Prostate gland (tissue), 2 donors: ENCODE measurements at regions not wholly inside any gene's neighbourhood (a gene's known extent, or its start where the extent isn't known, plus 50 kb on each side); places are given as distances from the start of the nearest gene placed in this dataset.
"Not testable (repeated sequence)": the region's sequence is repeated elsewhere in the genome, so short reads cannot be mapped to it uniquely, and the experiment has no call there.

Source experiments
- DNase-seq: peaks from one replicate; pipeline ENCODE4 v3.0.0-alpha.2; 2019; ENCODE audit warnings: low spot score
- H3K27ac ChIP-seq, 2 donors: fragments of 200-600 bp; sonication (generic); 2 replicates each; pipeline ENCODE4 v1.5.1; 2017 to 2019
- H3K27me3 ChIP-seq: fragments of 200-600 bp; sonication (generic); replicated peaks from 2 replicates; pipeline ENCODE4 v1.5.1; 2019; ENCODE audit not compliant: insufficient read depth
- H3K36me3 ChIP-seq, 2 donors: fragments of 200-600 bp; sonication (generic); 1 replicate in 1 of 2; 2 replicates in 1 of 2; pipeline versions ENCODE4 v1.5.1 to v1.8.1; 2017 to 2019
- H3K4me1 ChIP-seq: fragments of 200-600 bp; sonication (generic); replicated peaks from 2 replicates; pipeline ENCODE4 v1.5.1; 2019
- H3K4me3 ChIP-seq, 2 donors: fragments of 200-600 bp; sonication (generic); 2 replicates each; pipeline ENCODE4 v1.5.1; 2017 to 2019
- H3K9me3 ChIP-seq: fragments of 200-600 bp; sonication (generic); 2 replicates; pipeline ENCODE4 v1.5.1; 2017
- POLR2A ChIP-seq: fragments of 450-650 bp; IDR thresholded peaks from one replicate; pipeline ENCODE4 v1.6.1; 2016; ENCODE audit warnings: antibody characterized with exemption, mild to moderate bottlenecking
- POLR2AphosphoS5 ChIP-seq: sonication (generic); formaldehyde crosslinking; IDR thresholded peaks from one replicate; pipeline ENCODE4 v1.6.1; 2017; ENCODE audit warnings: antibody characterized with exemption
- WGBS: methylation state at CpG from one replicate; pipeline ENCODE4 v1.1.5; 2018; 5-methylcytosine and 5-hydroxymethylcytosine counted together
- intact Hi-C: fragments of 100-400 bp; cut with DNase I; formaldehyde crosslinking; loops from one replicate; pipeline ENCODE4 v1.14.2; 2022
- TF ChIP-seq, protein P1 (sequence below), 4 experiments: fragments of 200-600 bp in 2 of 4; fragments of 450-650 bp in 2 of 4; sonication (generic) in 2 of 4; IDR thresholded peaks; 1 replicate in 3 of 4; 2 replicates in 1 of 4; pipeline ENCODE4 v1.5.1; 2016 to 2019; ENCODE audit warnings: antibody characterized with exemption in 4 of 4, mild to moderate bottlenecking in 2 of 4, moderate library complexity in 2 of 4

GRCh38 chr4:87716371-87717265 lies 66.5 kb downstream of the DMP1 start:
- Histone ChIP-seq H3K27me3 (no peaks in the 10 kb centered on the region), H3K4me3 (no peak overlapping the region), H3K27ac (no peak overlapping the region), H3K36me3 (no peaks in the 10 kb centered on the region), H3K9me3 (no peaks in the 10 kb centered on the region), H3K4me1 (no peaks in the 10 kb centered on the region)
- TF ChIP-seq, protein P1, sequence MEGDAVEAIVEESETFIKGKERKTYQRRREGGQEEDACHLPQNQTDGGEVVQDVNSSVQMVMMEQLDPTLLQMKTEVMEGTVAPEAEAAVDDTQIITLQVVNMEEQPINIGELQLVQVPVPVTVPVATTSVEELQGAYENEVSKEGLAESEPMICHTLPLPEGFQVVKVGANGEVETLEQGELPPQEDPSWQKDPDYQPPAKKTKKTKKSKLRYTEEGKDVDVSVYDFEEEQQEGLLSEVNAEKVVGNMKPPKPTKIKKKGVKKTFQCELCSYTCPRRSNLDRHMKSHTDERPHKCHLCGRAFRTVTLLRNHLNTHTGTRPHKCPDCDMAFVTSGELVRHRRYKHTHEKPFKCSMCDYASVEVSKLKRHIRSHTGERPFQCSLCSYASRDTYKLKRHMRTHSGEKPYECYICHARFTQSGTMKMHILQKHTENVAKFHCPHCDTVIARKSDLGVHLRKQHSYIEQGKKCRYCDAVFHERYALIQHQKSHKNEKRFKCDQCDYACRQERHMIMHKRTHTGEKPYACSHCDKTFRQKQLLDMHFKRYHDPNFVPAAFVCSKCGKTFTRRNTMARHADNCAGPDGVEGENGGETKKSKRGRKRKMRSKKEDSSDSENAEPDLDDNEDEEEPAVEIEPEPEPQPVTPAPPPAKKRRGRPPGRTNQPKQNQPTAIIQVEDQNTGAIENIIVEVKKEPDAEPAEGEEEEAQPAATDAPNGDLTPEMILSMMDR (IDR thresholded peaks at IDR 0.05): no peak
- peak; percentile 58 for TF ChIP-seq POLR2AphosphoS5
- intact Hi-C loops: no loop called here
- DNase-seq: peak; percentile 24
- WGBS: 45% methylated on average over 5 of the region's 5 CpGs

DNA sequence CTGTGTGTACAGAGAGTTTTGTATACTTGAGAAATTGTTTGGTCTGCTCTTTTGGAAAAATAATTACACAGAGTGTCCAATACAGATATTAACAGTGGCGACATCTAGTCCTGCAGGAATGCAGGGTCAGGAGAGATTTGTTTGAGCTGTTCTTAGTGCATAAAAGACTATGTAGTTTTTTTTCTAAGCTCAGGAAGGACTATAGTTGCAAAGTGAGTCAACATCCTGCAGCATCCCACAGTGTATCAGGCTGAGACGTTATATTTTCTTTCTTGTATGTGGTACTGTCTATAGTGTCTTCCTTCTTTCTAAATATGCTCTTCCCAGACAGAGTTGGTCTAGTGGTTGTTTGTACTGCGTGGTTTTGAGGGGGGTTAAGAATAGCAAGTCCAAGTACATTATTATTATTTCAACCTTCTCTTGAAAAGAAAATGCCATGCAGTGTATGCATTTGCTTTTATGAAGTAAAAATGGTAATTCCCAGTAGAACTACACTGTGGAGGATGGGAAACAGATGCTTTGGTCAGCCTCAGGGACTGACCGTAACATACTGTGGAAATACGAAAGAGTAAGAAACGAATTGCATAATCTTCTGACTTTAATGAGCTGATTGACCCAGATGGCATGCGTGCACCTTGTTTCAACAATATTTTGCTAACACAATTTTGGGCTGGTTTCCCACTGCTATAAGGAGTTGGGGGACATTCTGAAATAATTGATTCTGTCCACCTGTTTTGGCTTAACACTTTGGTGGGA lies 67.4 kb downstream of the DMP1 start:
- H3K9me3 ChIP-seq: no peaks in the 10 kb centered on the region
- WGBS: 68% methylated on average over 7 of the region's 7 CpGs
- TF ChIP-seq POLR2A (no peak), POLR2AphosphoS5 (no peak)
- TF ChIP-seq, protein P1 (IDR thresholded peaks at IDR 0.05): no peak
- H3K4me1 ChIP-seq: no peaks in the 10 kb centered on the region
- DNase-seq: no peak
- no peaks in the 10 kb centered on the region for H3K36me3 ChIP-seq
- H3K27me3 ChIP-seq: no peaks in the 10 kb centered on the region
- H3K27ac ChIP-seq: no peak overlapping the region
- intact Hi-C loops: no loop called here
- H3K4me3 ChIP-seq: no peak overlapping the region

DNA sequence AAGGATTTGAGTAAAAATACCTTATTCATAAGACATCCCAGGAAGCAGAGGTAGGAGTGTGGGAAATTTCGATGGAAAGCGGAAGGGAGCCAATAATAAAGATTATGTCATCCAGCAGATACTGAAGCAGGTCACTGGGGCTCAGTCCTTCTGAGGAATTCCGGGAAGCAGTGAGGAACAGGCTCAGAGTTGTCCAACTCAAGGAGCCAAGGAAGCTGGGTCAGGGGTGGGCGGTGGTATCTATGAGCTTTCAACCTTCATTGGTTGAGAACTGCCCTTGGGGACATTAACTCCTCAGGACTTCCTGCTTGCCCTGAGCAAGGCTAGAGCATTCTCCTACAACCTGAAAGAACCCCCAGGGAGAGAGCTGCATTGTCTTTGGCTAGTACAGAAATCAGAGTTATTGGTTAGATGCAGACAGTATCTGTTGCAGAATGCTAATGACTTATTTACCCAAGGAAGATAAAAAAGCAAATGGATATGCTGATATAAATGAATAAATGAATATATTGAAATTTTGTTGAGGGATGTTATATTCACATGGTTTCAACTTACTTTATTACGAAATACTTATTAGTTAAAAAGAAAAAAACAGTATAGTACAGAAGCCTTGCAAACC lies 68.2 kb downstream of the DMP1 start:
- Histone ChIP-seq H3K27ac (no peak overlapping the region), H3K4me1 (no peaks in the 10 kb centered on the region), H3K36me3 (no peaks in the 10 kb centered on the region), H3K27me3 (no peaks in the 10 kb centered on the region), H3K9me3 (no peaks in the 10 kb centered on the region), H3K4me3 (no peak overlapping the region)
- intact Hi-C loops: no loop called here
- TF ChIP-seq, protein P1 (IDR thresholded peaks at IDR 0.05): no peak
- TF ChIP-seq POLR2A (no peak), POLR2AphosphoS5 (no peak)
- 84% methylated on average over 5 of the region's 5 CpGs for WGBS
- no peak for DNase-seq

- Histone ChIP-seq H3K9me3 (no peaks in the 10 kb centered on the region), H3K4me1 (no peaks in the 10 kb centered on the region), H3K36me3 (no peaks in the 10 kb centered on the region), H3K27ac (no peak overlapping the region), H3K4me3 (no peak overlapping the region), H3K27me3 (no peaks in the 10 kb centered on the region)
- TF ChIP-seq POLR2A (no peak), POLR2AphosphoS5 (no peak)
- TF ChIP-seq, protein P1 (IDR thresholded peaks at IDR 0.05): no peak
- WGBS: 79% methylated on average over 1 of the region's 1 CpG
- intact Hi-C loops: no loop called here
- no peak for DNase-seq
Measured at GRCh38 chr4:87720094-87720691, 70.1 kb downstream of the DMP1 start.

GRCh38 chr4:87725287-87725686 lies 74.1 kb upstream of the IBSP start:
- H3K27me3 ChIP-seq, DNase-seq, H3K9me3 ChIP-seq, intact Hi-C loops, H3K27ac ChIP-seq, H3K4me3 ChIP-seq, H3K4me1 ChIP-seq, H3K36me3 ChIP-seq: not testable (repeated sequence)
- WGBS: 100% methylated on average over 1 of the region's 1 CpG
